Stimulated activated CD4-positive, alpha-beta T cell treated with anti-CD3 and anti-CD28 coated beads, Interleukin-1b, Interleukin-23, amount 100 ng/mL, for 48 hours (primary cell): ENCODE measurements at regions not wholly inside any gene's neighbourhood (a gene's known extent, or its start where the extent isn't known, plus 50 kb on each side); places are given as distances from the start of the nearest gene placed in this dataset.
"Not testable (repeated sequence)": the region's sequence is repeated elsewhere in the genome, so short reads cannot be mapped to it uniquely, and the experiment has no call there.

Experiments used
- DNase-seq: peaks from one replicate; pipeline ENCODE4 v3.0.0-alpha.2; 2020

DNA sequence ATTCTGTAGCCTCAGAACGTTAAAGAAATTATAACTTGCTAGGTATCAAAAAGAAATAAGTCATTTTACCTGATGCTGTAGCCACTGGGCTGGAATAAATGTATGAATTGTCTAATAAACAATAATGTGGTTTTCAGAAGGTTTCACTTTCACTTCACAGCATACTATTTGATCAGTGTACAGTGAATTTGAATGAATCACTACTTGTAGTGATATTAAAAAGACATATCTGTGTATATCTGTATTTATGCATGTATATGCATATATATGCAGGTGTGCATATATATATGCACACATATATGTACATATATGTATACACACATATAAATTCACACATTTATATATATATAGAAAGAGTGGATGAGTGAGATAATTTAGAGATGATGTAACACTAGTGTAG lies 440.0 kb upstream of the PCDH10 start:
- no peak for DNase-seq

DNA sequence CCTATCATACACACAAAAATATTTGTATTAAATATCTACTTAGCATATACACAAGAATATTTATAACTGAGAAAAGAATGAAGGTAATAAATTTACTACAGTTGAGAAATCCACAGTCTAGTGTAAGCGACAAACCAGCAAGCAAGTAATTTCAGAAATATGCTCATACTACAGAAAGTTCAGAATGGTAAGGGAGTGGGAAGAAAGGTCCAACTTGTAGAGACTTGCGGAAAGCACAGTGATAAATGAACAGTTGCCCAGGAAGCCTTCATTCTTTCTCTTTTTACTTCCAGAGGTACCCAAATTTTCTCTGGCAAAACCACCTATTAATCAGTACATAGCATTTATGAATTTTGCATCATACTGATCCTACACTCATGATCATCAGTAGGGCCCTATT lies 438.1 kb upstream of the PCDH10 start:
- no peak for DNase-seq

DNA sequence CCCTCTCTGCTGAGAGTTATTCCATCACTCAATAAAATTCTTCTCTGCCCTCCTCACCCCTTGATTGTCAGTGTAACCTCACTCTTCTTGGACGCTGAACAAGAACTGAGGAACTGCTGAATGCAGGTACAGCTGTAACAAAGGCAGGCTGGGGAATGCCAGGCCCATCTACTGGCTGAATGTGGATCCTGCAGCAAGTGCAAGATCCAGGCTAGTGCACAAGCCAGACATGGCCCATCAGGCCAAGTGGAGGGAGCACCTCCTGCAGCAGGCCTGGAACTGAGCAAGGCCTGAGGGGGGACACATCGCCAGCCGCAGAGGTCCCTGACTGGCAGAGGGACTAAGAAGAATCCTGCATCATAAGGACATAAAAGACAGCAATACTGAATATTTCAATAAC lies 411.8 kb upstream of the PCDH10 start:
- DNase-seq = no peak

DNA sequence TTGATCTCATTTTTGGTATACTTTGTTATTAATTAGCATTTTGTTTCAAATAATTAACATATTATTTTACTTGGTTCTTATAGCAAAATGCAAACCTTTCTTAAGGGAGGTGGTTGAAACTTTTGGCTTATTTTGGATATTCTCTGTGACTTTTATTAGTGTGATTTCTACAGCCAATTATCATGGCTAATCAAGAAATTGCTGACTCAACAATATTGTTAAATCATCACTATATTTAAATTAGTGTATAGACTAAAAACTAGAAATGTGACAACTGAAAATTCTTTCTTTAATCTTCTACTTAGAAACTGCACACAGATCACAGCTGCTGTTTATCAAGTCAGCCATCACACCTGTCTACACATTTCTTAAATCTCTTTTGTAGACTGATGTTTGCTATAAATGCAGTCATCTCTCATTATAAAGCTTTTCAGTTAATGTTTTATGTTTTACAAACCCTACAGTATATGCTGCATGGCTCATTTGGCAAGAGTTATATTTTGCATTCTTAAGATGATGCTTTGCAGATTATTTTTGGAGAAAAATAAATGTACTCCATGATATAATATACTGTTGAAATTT lies 389.8 kb upstream of the PCDH10 start:
- DNase-seq = no peak

DNA sequence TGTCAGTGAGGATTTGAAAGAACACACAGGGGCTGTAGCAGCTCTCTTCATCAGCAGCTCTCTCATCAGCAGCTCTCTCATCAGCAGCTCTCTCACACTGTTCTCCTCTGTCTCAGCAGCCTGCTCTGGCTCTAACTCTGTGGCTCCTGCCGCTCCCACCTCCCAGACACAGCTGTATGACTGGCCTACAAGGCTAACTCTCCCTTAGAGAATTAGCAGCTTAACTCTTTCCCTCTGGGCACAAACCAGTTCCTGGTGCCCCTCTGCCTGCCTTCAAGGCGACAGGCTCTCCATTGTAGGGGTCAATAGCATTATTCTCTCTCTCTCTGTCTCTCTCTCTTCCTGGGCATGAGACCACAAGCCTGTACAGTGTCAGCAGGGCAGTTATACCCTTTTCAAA lies 385.6 kb upstream of the PCDH10 start:
- DNase-seq = no peak

DNA sequence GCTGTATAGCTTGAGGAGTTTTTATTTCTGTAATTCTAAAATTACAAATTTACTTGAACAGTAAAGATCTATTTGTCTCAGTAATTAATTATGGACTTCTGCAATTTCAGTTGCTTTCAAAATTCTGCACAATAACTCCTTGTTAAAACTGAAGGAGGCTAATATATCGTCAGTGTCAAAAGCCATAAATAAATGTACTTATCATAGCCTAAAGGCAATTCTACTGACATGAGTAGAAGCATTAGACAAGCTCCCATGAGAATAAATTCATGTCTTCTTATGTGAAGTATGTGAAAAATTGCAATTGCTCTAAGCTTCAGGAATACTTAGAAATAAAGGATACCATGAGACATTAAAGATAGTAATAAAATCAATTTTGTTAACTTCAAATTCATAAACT lies 381.2 kb upstream of the PCDH10 start:
- no peak for DNase-seq

DNA sequence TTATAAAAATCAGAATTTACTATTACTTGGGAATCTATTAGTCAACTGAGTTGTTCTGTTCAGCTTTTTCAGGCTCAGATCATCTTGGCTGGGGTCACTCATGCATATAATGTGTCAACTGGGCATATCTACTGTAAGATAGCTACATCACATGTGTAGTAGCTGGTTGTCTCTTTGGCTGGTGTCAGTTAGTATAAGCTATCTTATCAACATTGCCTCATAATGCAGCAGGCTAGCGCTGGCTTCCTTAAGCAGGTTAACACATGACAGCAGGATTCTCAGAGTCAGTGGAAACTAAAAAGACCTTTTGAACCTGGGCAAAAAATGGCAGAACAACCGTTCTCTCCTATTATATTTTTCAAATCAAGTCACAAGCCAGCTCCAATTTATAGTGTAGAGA lies 378.3 kb upstream of the PCDH10 start:
- no peak for DNase-seq

DNA sequence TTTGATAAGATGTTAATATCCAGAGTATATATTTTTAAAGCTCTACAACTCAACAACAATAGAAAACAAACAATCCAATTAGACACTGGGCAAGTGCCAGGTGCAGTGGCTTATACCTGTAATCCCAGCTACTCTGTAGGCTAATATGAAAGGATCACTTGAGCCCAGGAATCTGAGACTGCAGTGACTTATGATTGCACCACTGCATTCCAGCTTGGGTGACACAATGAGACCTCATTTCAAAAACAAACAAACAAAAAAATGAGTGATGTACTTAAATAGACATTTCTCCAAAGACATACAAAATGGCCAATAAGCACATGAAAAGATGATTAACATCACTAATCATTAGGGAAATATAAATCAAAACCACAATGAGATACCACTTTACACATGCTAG lies 356.8 kb upstream of the PCDH10 start:
- no peak for DNase-seq

DNA sequence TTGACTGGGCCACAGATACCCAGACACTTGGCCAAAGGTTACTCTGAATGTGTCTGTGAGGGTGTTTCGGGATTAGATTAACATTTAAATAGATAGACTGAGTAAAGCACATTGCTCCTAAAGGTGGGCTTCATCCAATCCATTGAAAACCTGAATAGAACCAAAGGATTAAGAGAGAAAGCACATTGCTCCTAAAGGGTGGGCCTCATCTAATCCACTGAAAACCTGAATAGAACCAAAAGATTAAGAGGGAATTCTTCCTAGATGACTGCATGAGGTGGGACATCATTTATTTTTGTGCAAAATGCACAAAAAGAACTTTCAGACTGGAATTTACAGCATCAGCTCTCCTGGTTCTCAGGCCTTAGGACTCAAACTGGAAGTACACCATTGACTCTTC lies 351.2 kb upstream of the PCDH10 start:
- DNase-seq = no peak

DNA sequence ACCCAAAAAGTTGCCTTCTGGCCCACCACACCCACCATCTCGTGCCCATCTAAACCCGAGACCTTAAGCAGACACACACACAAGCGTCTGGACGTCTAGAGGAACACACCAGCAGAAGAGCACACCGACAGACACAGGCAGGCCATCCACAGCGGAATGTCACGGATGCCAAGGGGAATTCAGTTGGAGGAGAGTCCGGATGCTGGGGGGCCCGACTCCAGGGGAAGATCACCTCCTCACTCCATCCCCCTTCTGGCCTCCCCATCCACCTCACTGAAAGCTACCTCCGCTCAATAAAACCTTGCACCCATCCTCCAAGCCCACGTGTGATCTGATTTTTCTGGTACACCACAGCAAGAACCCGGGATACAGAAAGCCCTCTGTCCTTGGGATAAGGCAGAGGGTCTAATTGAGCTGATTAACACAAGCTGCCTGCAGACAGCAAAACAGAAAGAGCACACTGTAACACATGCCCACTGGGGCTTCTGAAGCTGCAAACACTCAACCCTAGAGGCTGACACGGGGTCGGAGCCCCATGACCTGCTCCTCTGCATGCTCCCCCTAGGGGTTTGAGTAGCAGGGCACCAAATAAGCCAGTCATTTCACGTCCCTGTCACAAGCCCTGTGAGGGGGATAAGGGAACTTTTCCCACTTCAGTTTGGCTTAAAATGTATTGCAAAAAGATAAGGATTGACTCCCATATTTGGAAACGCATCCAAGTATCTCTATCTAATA lies 339.6 kb upstream of the PCDH10 start:
- DNase-seq = no peak

DNA sequence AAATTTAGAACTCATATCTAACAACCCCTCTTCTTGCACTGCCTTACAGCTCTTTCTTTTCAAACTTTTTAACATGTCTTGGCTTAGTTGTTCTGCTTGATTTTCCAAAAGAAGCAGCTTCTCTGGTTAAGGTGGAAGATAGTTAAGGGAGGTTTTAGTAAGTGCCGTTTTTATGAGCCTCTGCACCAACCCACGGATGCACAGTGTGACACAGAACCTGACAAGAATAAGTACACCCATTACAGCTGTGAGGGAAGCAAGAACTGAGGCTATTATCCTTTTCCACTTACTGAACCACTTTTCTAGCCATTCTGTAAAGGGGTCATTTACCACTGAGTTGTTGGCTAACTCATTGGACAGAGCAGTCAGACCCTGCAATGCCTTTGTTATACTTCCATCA lies 336.0 kb upstream of the PCDH10 start:
- DNase-seq = not testable (repeated sequence)

DNA sequence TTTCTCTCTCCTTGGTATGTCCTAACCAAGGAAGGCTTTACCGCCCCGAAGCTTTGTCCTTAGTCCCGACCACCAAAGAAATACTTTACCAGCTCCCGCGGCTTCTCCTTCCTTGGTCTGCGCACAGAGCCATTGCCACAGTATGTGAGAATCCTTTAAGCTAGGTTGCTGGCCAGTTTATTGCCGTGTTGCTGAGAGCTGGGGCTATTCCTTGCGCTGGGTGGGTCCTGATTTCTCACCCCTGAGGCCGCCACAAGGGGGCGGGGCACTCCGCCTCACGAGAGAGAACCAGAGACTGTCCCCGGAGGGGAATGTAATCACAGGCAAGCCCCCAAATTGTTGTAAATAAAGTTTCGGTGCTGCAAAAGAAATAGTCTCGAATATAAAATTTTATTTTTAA lies 331.0 kb upstream of the PCDH10 start:
- DNase-seq = no peak

DNA sequence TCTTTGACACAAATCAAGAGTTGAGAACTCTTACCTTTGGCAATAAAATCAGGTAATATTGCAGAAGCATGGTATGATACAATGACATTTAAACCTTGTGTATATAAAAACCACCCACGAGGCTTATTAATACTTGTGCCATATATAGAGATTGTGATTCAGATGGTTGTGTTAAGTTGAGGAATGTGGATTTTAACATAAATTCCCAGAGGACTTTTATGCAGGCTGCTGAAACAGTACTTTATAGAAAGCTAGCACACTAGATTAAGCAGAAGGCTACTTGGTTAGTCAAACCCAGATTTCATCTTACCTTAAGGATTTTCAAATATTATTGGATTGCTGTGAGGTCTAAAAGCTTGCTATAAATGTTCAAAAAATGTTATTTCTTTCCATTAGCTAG lies 325.7 kb upstream of the PCDH10 start:
- DNase-seq = no peak

DNA sequence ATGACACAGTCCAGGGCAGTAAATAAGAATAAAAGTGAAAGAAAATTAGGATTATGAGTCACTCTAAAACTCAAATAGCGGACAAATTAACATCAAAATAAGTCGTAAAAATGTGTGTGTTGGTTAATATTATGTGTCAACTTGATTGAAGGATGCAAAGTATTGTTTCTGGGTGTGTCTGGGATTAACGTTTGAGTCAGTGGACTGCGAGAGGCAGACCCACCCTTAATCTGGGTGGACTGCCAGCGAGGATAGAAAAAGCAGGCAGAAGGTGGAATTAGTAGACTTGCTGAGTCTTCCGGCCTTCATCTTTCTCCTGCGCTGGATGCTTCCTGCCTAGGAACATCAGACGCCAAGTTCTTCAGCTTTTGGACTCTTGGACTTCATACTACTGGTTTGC lies 324.3 kb upstream of the PCDH10 start:
- DNase-seq = no peak

DNA sequence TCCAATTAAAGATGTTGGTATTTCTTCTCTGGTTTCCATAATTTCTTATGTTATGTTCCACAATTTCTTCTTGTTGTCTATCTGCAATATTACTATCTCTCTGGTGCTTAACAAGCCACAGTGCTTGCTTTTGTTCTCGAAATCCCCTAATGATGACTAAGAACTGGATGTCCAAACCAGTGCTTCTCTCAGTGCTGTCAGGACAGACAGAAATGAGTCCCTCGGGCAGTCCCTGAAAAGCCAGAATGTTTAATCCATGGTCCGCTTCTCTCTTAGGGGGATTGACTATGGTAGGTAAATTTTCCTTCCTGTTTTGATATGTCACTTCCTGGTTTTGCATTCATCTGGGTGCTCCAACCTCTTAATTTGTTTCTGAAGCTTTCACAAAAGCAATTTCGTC lies 321.6 kb upstream of the PCDH10 start:
- DNase-seq = no peak

DNA sequence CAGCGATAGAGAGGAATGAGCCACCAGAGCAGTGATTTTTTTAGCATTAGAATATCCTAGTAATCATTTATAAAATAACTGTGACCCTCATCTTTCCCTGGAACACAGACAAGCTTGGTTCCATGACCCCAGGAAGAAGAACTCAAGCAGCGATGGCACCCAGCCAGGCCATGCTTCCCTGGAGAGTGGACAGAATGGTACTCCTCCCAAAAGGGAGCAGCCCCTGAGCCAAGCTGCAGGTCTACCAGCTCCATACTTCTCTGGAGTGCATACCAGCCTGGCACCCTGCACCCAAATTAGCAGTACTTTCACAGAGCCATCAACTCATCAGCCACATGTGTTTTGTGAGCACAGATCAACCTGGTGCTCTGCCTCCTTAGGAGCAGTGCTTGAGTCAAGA lies 310.9 kb upstream of the PCDH10 start:
- DNase-seq = no peak

DNA sequence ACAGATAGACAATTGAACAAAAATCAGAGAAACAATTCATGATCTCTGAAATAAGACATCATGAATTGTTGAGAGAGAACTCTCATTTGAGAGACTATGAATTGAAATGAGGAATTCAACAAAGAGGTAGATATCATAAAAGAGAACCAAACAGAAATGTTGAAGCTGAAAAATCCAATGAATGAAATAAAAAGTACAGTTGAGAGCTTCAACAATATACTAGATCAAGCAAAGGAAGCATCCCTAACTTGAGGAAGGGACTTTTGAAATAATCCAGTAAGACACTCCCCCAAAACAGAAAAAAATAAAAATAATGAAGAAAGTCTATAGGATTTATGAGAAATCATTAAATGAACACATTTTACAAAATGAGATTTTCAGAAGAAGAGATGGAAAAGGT lies 310.0 kb upstream of the PCDH10 start:
- no peak for DNase-seq

DNA sequence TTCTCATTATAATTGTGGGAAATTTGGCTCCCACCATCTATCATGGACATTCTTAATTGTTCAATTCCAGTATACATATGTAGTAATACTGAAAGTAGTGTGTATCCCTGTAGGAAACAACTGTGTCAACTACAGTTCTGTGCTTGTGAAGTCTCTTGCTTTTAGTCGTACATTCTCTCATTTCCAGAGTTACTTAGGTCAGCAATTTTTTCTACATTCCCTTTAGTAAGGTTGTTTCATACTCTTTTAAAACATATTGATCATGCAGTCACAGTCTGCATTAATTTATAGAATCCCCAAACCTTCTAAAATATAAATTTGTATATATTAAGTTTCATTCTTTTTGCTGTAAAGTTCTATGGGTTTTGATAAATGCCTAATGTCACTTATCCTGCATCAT lies 289.2 kb upstream of the PCDH10 start:
- no peak for DNase-seq

DNA sequence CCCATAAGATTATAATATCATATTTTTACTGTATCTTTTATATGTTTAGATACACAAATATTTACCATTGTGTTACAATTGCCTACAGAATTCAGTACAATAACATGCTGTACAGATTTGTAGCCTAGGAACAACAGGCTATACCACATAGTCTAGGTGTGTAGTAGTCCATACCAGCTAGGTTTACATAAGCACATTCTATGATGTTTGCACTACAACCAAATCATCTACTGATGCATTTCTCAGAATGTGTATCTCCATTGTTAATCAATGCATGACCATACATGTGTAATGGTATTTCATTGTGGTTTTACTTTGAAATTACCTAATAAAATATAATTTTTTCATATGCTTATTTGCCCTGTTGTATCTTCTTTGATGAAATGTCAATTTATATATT lies 288.1 kb upstream of the PCDH10 start:
- DNase-seq = no peak

DNA sequence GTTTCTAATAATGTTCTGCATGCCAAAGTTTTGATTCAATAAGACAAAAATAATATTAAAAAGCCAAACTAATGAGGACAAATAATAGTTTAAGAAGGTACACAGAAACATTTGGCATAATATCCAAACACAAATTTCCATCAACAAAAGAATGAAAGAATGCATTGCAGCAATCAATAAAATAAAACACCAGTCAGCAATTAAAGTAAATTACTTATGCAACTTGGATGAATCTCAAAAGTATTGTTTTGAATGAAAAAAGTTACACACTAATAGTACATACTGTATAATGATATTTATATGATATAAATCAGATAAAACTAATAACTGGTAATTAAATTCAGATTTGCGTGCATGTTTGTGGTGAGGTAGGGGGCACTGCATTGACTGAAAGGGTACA lies 285.5 kb upstream of the PCDH10 start:
- DNase-seq = no peak

DNA sequence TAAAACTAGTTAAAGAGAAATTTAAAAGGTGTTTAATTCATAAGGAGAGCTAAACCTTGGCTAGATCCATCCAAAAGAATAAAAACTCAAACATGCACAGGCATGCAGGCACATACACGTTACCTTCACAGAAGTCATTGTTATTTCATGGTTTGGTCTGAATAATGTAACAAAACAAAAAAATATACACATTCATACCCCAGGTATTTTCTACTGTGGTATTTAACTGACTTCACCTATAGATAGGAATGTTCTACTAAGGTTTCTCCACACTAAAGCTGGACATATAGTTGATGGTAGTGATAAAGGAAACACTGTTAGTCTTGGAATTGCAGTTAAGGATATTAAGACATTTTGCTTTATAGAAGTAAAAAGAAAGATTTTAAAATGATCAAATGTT lies 283.6 kb upstream of the PCDH10 start:
- no peak for DNase-seq

DNA sequence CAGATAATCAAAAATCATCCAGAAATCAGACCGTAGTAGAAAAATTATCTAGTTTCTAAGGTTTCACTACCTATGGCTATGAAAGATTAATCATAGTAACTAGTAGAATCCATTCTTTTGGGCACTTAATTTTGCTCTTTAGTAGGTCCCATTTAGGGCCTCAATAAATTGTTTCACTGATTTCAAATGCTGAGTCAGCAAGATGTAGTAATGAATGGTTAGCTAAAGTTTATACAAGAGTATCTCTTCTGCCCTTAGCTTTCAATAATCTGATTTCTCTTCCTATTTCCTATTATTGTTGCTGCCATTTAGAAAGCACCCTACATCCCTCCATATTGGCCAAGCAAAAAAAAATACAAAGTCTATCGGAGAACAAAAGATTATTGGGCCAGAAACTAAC lies 283.2 kb upstream of the PCDH10 start:
- DNase-seq = no peak

DNA sequence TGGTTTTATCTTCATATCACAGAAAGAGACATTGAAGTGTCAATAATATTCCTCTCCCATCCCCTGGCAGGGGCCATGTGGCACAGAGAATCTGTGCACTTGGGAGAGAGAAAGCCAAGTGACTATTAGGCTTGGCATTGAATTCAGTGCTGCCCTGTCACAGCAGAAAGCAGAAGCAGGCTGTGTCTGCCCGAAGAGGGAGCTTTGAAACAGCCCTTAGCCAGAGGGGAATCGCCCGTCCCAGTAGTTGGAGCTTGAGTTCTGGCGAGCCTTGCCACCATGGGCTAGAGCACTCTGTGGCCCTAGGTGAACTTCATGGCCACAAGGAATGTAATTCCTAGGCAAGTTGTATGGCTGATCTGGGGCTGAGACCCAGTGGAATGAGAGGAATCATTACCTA lies 282.5 kb upstream of the PCDH10 start:
- no peak for DNase-seq

DNA sequence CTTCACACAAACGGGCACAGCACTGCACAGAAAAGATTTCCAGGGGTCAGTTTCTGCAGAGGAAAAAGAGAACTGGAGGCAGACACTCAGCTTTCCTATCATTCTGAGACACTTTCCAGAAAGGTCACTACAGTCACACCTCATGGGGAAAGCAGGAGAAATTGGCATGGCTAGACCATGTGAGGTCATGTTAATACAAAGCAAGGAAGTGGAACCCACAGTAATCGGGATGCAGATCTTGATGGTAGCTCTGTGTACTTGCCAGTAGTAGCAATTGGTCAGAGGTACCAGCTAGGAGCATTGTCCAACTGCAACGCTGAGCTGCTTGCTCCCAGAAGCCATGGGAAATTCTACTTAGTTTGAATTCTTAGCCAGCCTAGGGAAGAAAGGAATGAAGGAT lies 255.3 kb upstream of the PCDH10 start:
- no peak for DNase-seq

DNA sequence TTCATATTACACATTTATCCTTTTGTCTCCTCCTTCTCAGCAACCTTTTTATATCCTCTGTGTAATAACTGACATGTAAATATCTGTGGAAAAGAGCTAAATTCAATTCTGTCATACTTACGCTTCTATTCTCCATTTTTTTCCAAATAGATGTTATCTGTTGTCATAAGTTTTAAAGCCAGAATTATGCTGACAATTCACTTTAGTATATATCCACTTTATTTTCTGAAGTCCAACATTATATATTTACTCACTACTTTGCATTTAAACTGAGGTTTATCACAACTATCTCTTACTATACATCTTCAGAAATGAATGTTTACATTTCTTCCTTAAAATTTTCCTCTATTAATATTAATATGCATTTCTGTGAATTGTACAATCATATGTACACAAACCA lies 247.9 kb upstream of the PCDH10 start:
- no peak for DNase-seq
